HCT116 (cell line): ENCODE measurements at regions not wholly inside any gene's neighbourhood (a gene's known extent, or its start where the extent isn't known, plus 50 kb on each side); places are given as distances from the start of the nearest gene placed in this dataset.

ENCODE experiments used
- ATAC-seq: fragments of 200-7000 bp; cut with Tn5 transposase; 2 replicates; pipeline ENCODE4 v1.9.1; 2020; ENCODE audit warnings: mild to moderate bottlenecking, moderate library complexity
- BruUV-seq: library from RNA; stranded (reverse); fragments of 400-500 nt; replicated peaks from 2 replicates; lab custom pipeline; 2021; lab: Mats Ljungman, UMichigan
- CTCF ChIA-PET: fragments of 300-600 bp; sonication (Branson Sonifier 250); formaldehyde crosslinking; loops from one replicate; lab custom pipeline; 2021; ENCODE audit warnings: antibody characterized with exemption; lab: Charles Lee
- POLR2A ChIA-PET: fragments of 300-600, 350-600 bp; sonication (Branson Sonifier 250); formaldehyde crosslinking; loops from one replicate; lab custom pipeline; 2021; ENCODE audit warnings: antibody characterized with exemption; lab: Charles Lee
- RAD21 ChIA-PET, 2 experiments: fragments of 300-600 bp; sonication (Branson Sonifier 250); formaldehyde crosslinking; loops; one replicate each; lab custom pipeline; 2023; ENCODE audit warnings: low total read pairs in 2 of 2; ENCODE audit not compliant: uncharacterized antibody in 2 of 2, unreplicated experiment in 2 of 2, low non-redundant PET in 1 of 2; lab: Charles Lee
- DNase-seq: peaks from one replicate; pipeline ENCODE4 v3.0.0-alpha.2; 2010; ENCODE audit warnings: low read depth, low spot score
- H2AFZ ChIP-seq: fragments of 200-600 bp; shearing (Covaris generic), sonication (generic); 2 replicates; pipeline ENCODE4 v1.6.1; 2017; ENCODE audit warnings: low read depth, mixed run types, mixed read lengths, antibody characterized with exemption, low read length; ENCODE audit not compliant: poor library complexity, severe bottlenecking
- H3K27ac ChIP-seq: 2 replicates; pipeline ENCODE4 v1.5.1; 2012; ENCODE audit warnings: low read depth, low read length
- H3K27me3 ChIP-seq: fragments of 200-600 bp; sonication (generic); 2 replicates; pipeline ENCODE4 v1.6.1; 2016; ENCODE audit warnings: mixed run types, low read length, mixed read lengths; ENCODE audit not compliant: insufficient read depth
- H3K36me3 ChIP-seq, 2 experiments: fragments of 200-500 bp in 1 of 2; fragments of 200-600 bp in 1 of 2; sonication (Bioruptor generic) in 1 of 2; sonication (generic) in 1 of 2; 2 replicates each; pipeline versions ENCODE4 v1.5.1 to v1.6.1; 2014 to 2016; ENCODE audit warnings: low read length in 2 of 2, inconsistent platforms in 1 of 2, mixed read lengths in 1 of 2, mixed run types in 1 of 2; ENCODE audit not compliant: insufficient read depth in 2 of 2, control insufficient read depth in 1 of 2
- H3K4me1 ChIP-seq, 2 experiments: fragments of 200-600 bp in 1 of 2; sonication (generic) in 1 of 2; 2 replicates each; pipeline versions ENCODE4 v1.5.1 to v1.6.1; 2012 to 2017; ENCODE audit warnings: low read length in 2 of 2, inconsistent platforms in 1 of 2, mild to moderate bottlenecking in 1 of 2, mixed read lengths in 1 of 2, mixed run types in 1 of 2, moderate library complexity in 1 of 2; ENCODE audit not compliant: insufficient read depth in 2 of 2, control insufficient read depth in 1 of 2
- H3K4me2 ChIP-seq: fragments of 200-600 bp; sonication (generic); 2 replicates; pipeline ENCODE4 v1.6.1; 2017; ENCODE audit warnings: mixed run types, low read length, mixed read lengths
- H3K4me3 ChIP-seq, 2 experiments: fragments of 200-600 bp in 1 of 2; sonication (generic) in 1 of 2; replicated peaks in 1 of 2; 2 replicates each; pipeline ENCODE4 v1.5.1; 2011 to 2016; ENCODE audit warnings: low read length in 2 of 2, control low read depth in 1 of 2, low read depth in 1 of 2, mild to moderate bottlenecking in 1 of 2, mixed read lengths in 1 of 2, mixed run types in 1 of 2
- H3K79me2 ChIP-seq: fragments of 200-600 bp; sonication (generic); 2 replicates; pipeline ENCODE4 v1.6.1; 2017; ENCODE audit warnings: mild to moderate bottlenecking, mixed run types, low read length, moderate library complexity, mixed read lengths; ENCODE audit not compliant: insufficient read depth
- H3K9ac ChIP-seq: fragments of 200-600 bp; sonication (generic); 2 replicates; pipeline ENCODE4 v1.6.1; 2016; ENCODE audit warnings: low read length, mixed read lengths
- H3K9me2 ChIP-seq: fragments of 200-600 bp; sonication (generic), shearing (Covaris generic); 2 replicates; pipeline ENCODE4 v1.6.1; 2017; ENCODE audit warnings: mixed run types, mild to moderate bottlenecking, moderate library complexity; ENCODE audit not compliant: insufficient read depth
- H3K9me3 ChIP-seq, 2 experiments: fragments of 200-500 bp in 1 of 2; fragments of 200-600 bp in 1 of 2; sonication (Bioruptor generic) in 1 of 2; sonication (generic) in 1 of 2; 2 replicates each; pipeline ENCODE4 v1.6.1; 2014 to 2017; ENCODE audit warnings: low read length in 2 of 2, mixed read lengths in 2 of 2, inconsistent platforms in 1 of 2, low read depth in 1 of 2, mild to moderate bottlenecking in 1 of 2, mixed run types in 1 of 2, moderate library complexity in 1 of 2; ENCODE audit not compliant: control insufficient read depth in 1 of 2, insufficient read depth in 1 of 2
- H4K20me1 ChIP-seq: fragments of 200-600 bp; sonication (generic), shearing (Covaris generic); 2 replicates; pipeline ENCODE4 v1.6.1; 2017; ENCODE audit warnings: mixed run types, mild to moderate bottlenecking, moderate library complexity; ENCODE audit not compliant: insufficient read depth
- CBX3 ChIP-seq: IDR thresholded peaks from 2 replicates; pipeline ENCODE4 v1.6.1; 2012; ENCODE audit warnings: low read depth
- RAD21 ChIP-seq: IDR thresholded peaks from 2 replicates; pipeline ENCODE4 v1.6.1; 2012; ENCODE audit warnings: low read depth, mild to moderate bottlenecking
- TCF7L2 ChIP-seq: IDR thresholded peaks from 2 replicates; pipeline ENCODE4 v1.7.0; 2011; ENCODE audit warnings: borderline replicate concordance, inconsistent platforms; ENCODE audit not compliant: insufficient read depth, insufficient read length; ENCODE audit errors: extremely low read depth
- intact Hi-C: fragments of 100-400 bp; cut with micrococcal nuclease; formaldehyde crosslinking; loops from 2 replicates; pipeline ENCODE4 v1.10.0; 2022
- TF ChIP-seq, protein P1 (sequence below): IDR thresholded peaks from 2 replicates; pipeline ENCODE4 v1.6.1; 2011; ENCODE audit warnings: mild to moderate bottlenecking, low read length, moderate library complexity; ENCODE audit not compliant: insufficient replicate concordance; ENCODE audit errors: extremely low read depth

DNA sequence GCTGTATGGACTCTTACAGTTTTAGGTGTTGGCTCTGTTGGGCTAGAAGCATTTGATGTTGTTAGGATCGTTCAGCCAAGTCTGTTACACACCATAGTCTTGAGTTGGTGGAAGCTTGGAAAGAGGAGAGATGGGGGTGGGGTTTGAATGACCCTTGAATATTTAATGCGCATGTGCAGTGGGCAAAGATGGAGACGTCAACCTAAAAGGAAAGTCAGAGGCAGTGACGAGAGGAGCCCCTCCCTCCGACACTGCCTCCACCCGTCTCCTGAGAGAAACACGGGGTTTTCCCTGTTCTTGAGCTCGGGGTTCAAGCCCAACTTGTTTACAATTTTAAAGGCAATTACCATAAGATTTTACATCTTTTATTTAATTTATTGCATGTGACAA is 311.4 kb downstream of the SHQ1 start:
- intact Hi-C loops: no loop called here
- CTCF ChIA-PET: no interaction called here

DNA sequence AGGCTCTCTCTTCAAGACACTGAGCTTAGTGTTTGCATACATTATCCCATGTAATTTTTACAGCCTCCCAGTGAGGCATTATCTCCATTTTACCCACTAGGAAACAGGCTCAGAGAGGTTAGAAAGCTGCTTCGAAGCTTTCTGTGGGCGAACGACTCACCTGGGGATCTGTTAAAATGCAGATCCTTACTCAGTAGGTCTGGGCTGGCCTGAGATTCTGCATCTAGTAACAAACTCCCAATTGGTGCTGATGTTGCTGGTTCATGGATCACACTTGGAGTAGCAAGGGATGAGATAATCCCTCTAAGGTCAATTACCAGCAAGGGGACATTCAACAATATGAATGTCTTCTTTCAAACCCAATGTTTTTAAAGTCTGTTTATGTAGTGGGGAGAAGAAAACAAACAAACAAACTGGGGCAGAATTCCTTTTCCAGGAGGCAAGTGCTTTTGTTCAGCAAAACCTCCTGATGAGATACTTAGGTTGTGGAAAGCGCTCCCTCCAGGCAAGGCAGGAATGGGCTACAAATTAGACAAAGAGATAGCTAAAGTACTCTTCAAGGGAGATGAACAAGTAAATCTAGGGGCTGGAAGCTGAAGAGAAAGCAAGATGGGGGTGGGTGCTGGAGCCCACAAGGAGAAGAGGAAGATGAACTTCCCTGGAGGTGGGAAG is 311.9 kb downstream of the SHQ1 start:
- DNase-seq: no peak
- RAD21 ChIA-PET: no interaction called here
- Histone ChIP-seq H3K4me3 (no peak overlapping the region), H3K79me2 (no peaks in the 10 kb centered on the region), H2AFZ (no peak overlapping the region), H3K36me3 (no peaks in the 10 kb centered on the region), H3K27me3 (no peaks in the 10 kb centered on the region), H3K9me3 (no peaks in the 10 kb centered on the region), H4K20me1 (no peaks in the 10 kb centered on the region), H3K27ac (no peak overlapping the region), H3K4me2 (no peak overlapping the region), H3K9me2 (no peaks in the 10 kb centered on the region), H3K4me1 (no peaks in the 10 kb centered on the region), H3K9ac (no peak overlapping the region)
- no peak for TF ChIP-seq RAD21
- ATAC-seq: no peak
- POLR2A ChIA-PET: no interaction called here
- BruUV-seq: no TSS peak
- CTCF ChIA-PET: no interaction called here
- intact Hi-C loops: no loop called here

More for the DNA sequence above, 311.4 kb downstream of the SHQ1 start:
- DNase-seq: no peak
- BruUV-seq: no TSS peak
- H3K27ac ChIP-seq: no peak overlapping the region
- H3K4me2 ChIP-seq: no peak overlapping the region
- no peaks in the 10 kb centered on the region for H3K9me3 ChIP-seq
- no peaks in the 10 kb centered on the region for H3K4me1 ChIP-seq
- ATAC-seq: no peak
- H4K20me1 ChIP-seq: no peaks in the 10 kb centered on the region
- H3K79me2 ChIP-seq: no peaks in the 10 kb centered on the region
- H3K36me3 ChIP-seq: no peaks in the 10 kb centered on the region
- no peaks in the 10 kb centered on the region for H3K27me3 ChIP-seq
- H2AFZ ChIP-seq: no peak overlapping the region
- TF ChIP-seq, protein P1, sequence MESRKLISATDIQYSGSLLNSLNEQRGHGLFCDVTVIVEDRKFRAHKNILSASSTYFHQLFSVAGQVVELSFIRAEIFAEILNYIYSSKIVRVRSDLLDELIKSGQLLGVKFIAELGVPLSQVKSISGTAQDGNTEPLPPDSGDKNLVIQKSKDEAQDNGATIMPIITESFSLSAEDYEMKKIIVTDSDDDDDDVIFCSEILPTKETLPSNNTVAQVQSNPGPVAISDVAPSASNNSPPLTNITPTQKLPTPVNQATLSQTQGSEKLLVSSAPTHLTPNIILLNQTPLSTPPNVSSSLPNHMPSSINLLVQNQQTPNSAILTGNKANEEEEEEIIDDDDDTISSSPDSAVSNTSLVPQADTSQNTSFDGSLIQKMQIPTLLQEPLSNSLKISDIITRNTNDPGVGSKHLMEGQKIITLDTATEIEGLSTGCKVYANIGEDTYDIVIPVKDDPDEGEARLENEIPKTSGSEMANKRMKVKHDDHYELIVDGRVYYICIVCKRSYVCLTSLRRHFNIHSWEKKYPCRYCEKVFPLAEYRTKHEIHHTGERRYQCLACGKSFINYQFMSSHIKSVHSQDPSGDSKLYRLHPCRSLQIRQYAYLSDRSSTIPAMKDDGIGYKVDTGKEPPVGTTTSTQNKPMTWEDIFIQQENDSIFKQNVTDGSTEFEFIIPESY: no peak
- TF ChIP-seq CBX3: no peak
- TF ChIP-seq TCF7L2: no peak
- H3K4me3 ChIP-seq: no peak overlapping the region
- no peaks in the 10 kb centered on the region for H3K9me2 ChIP-seq
- POLR2A ChIA-PET: no interaction called here
- no peak overlapping the region for H3K9ac ChIP-seq
- RAD21 ChIA-PET: no interaction called here
